Vagina (tissue), 2 donors: ENCODE measurements at regions not wholly inside any gene's neighbourhood (a gene's known extent, or its start where the extent isn't known, plus 50 kb on each side); places are given as distances from the start of the nearest gene placed in this dataset.

Experiments used
- CTCF ChIP-seq, 3 experiments: fragments of 450-650 bp in 2 of 3; fragments of 200-600 bp in 1 of 3; sonication (generic) in 1 of 3; IDR thresholded peaks; one replicate each; pipeline ENCODE4 v1.5.1; 2017 to 2019; ENCODE audit warnings: antibody characterized with exemption in 3 of 3, mild to moderate bottlenecking in 2 of 3, moderate library complexity in 2 of 3
- POLR2A ChIP-seq, 2 donors: fragments of 450-650 bp; IDR thresholded peaks; one replicate each; pipeline ENCODE4 v1.6.1; 2017; ENCODE audit warnings: antibody characterized with exemption in 2 of 2, mild to moderate bottlenecking in 2 of 2, moderate library complexity in 2 of 2

- TF ChIP-seq CTCF (IDR thresholded peaks at IDR 0.05) = no peak
- TF ChIP-seq POLR2A (IDR thresholded peaks at IDR 0.05) = no peak
Measured at GRCh38 chr1:193338194-193338593, 151.8 kb upstream of the B3GALT2 start.
